ENCODE measurements at regions not wholly inside any gene's neighbourhood (a gene's known extent, or its start where the extent isn't known, plus 50 kb on each side); places are given as distances from the start of the nearest gene placed in this dataset.

DNA sequence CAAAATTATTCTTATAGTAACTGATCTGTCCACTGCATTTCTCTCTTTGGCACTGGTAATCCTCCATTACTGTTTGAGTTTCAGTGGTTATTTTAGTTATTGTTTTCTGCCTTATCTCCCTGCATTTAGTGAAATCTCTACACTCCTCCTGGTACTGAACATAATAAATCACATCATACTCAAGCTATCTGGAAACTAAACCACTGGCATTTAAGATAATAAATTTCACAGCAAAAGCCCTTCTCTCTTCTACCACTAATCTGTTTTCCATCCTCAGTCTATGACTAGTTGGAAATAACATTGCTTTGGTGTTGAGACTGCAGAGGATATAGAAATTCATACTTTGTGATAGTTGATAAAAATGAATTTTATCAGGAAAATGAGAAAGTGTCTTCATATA, 399.3 kb upstream of the FSHR start:
- H2BK120ac ChIP-seq (ENCODE audit: low read depth, low read length, poor library complexity, severe bottlenecking) = no peak overlapping the region
- H3K79me2 ChIP-seq (ENCODE audit: insufficient read depth, low read length) = no peaks in the 10 kb centered on the region
- no peak overlapping the region for H2AK5ac ChIP-seq (ENCODE audit: insufficient read length, low read length)
- DNase-seq = no peak
- no peak overlapping the region for H3K27ac Mint-ChIP-seq
- H2BK12ac ChIP-seq (ENCODE audit: insufficient read length, low read depth, low read length) = no peak overlapping the region
- no peak overlapping the region for H3K4me3 Mint-ChIP-seq
- no peak overlapping the region for H3K18ac ChIP-seq (ENCODE audit: insufficient read length, low read depth, low read length)
- H2AFZ ChIP-seq (ENCODE audit: low read length) = no peak overlapping the region
- no peak overlapping the region for H3K14ac ChIP-seq (ENCODE audit: insufficient read depth, low read length)
- no peaks in the 10 kb centered on the region; a peak in 1 of 4 replicates for H3K4me1 Mint-ChIP-seq
- no peak overlapping the region for H3K27ac ChIP-seq (ENCODE audit: insufficient read length, low read depth, low read length)
- no peaks in the 10 kb centered on the region for H3K36me3 Mint-ChIP-seq (ENCODE audit: insufficient read depth in 1 of 3, low read depth in 3 of 3)
- no peaks in the 10 kb centered on the region for H3K9me3 ChIP-seq (ENCODE audit: control insufficient read depth, low read depth, low read length)
- no peak overlapping the region for H3K4me2 ChIP-seq (ENCODE audit: insufficient read depth, insufficient read length, low read length)
- H4K20me1 ChIP-seq (ENCODE audit: control insufficient read depth, insufficient read depth, insufficient read length) = no peaks in the 10 kb centered on the region
- no peak overlapping the region for H4K91ac ChIP-seq (ENCODE audit: insufficient read length, low read depth, low read length)
- no peak overlapping the region for H2BK15ac ChIP-seq (ENCODE audit: low read depth, low read length)
- H3K9ac ChIP-seq (ENCODE audit: extremely low read depth, insufficient read length, low read length) = no peak overlapping the region
- H4K5ac ChIP-seq (ENCODE audit: insufficient read length, low read depth, low read length) = no peak overlapping the region
- H3K27me3 Mint-ChIP-seq (ENCODE audit: low read depth) = no peaks in the 10 kb centered on the region
- H3K56ac ChIP-seq (ENCODE audit: insufficient read length, low read depth, low read length) = no peak overlapping the region
- no peak overlapping the region for H3K23ac ChIP-seq (ENCODE audit: insufficient read length, low read depth, low read length)
- H4K8ac ChIP-seq (replicated peaks; ENCODE audit: insufficient read length, low read depth, low read length) = no peak overlapping the region
- H2BK20ac ChIP-seq (ENCODE audit: low read depth, low read length, poor library complexity, severe bottlenecking) = no peak overlapping the region
- no peaks in the 10 kb centered on the region for H3K23me2 ChIP-seq (ENCODE audit: insufficient read length, low read depth, low read length, poor library complexity, severe bottlenecking)
- H2BK5ac ChIP-seq (ENCODE audit: insufficient read length, low read length) = no peak overlapping the region
- H3K79me1 ChIP-seq (ENCODE audit: insufficient read depth, low read depth, low read length, poor library complexity, severe bottlenecking) = no peaks in the 10 kb centered on the region
- TF ChIP-seq, protein P1, sequence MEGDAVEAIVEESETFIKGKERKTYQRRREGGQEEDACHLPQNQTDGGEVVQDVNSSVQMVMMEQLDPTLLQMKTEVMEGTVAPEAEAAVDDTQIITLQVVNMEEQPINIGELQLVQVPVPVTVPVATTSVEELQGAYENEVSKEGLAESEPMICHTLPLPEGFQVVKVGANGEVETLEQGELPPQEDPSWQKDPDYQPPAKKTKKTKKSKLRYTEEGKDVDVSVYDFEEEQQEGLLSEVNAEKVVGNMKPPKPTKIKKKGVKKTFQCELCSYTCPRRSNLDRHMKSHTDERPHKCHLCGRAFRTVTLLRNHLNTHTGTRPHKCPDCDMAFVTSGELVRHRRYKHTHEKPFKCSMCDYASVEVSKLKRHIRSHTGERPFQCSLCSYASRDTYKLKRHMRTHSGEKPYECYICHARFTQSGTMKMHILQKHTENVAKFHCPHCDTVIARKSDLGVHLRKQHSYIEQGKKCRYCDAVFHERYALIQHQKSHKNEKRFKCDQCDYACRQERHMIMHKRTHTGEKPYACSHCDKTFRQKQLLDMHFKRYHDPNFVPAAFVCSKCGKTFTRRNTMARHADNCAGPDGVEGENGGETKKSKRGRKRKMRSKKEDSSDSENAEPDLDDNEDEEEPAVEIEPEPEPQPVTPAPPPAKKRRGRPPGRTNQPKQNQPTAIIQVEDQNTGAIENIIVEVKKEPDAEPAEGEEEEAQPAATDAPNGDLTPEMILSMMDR (conservative IDR thresholded peaks at IDR 0.05) = no peak
- no peaks in the 10 kb centered on the region for H3K27me3 ChIP-seq (ENCODE audit: insufficient read depth, low read length)
- H3K9me3 Mint-ChIP-seq = no peaks in the 10 kb centered on the region
- no peak overlapping the region for H3T11ph ChIP-seq (ENCODE audit: low read length)
- no peaks in the 10 kb centered on the region for H3K4me1 ChIP-seq (ENCODE audit: insufficient read depth, low read length)
- H3K4ac ChIP-seq (ENCODE audit: low read depth, low read length) = no peak overlapping the region
